ENCODE measurements at regions not wholly inside any gene's neighbourhood (a gene's known extent, or its start where the extent isn't known, plus 50 kb on each side); places are given as distances from the start of the nearest gene placed in this dataset.
A peak's percentile ranks its signal among the peaks of the same experiment; 100 is the strongest.

- DNase-seq (ENCODE audit: extremely low spot score), result peak; percentile 88
- peaks cover 0 to 60% (median 0%) of the 10 kb centered on the region in 4 donors for H3K27me3 ChIP-seq
- intact Hi-C loops (cut with DNase I), result no loop called here
- H3K9me3 ChIP-seq, result no peaks in the 10 kb centered on the region
- TF ChIP-seq, protein P1, sequence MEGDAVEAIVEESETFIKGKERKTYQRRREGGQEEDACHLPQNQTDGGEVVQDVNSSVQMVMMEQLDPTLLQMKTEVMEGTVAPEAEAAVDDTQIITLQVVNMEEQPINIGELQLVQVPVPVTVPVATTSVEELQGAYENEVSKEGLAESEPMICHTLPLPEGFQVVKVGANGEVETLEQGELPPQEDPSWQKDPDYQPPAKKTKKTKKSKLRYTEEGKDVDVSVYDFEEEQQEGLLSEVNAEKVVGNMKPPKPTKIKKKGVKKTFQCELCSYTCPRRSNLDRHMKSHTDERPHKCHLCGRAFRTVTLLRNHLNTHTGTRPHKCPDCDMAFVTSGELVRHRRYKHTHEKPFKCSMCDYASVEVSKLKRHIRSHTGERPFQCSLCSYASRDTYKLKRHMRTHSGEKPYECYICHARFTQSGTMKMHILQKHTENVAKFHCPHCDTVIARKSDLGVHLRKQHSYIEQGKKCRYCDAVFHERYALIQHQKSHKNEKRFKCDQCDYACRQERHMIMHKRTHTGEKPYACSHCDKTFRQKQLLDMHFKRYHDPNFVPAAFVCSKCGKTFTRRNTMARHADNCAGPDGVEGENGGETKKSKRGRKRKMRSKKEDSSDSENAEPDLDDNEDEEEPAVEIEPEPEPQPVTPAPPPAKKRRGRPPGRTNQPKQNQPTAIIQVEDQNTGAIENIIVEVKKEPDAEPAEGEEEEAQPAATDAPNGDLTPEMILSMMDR (IDR thresholded peaks at IDR 0.05), result no peak
- H3K4me1 ChIP-seq, result peaks cover 0 to 6% (median 5%) of the 10 kb centered on the region in 4 donors
- H3K4me3 ChIP-seq, result no peak overlapping the region
- no peak overlapping the region for H3K27ac ChIP-seq (replicated peaks in 1 of 4)
- H3K36me3 ChIP-seq, result no peaks in the 10 kb centered on the region
- WGBS, result 91% methylated on average over 7 of the region's 12 CpGs
Measured at GRCh38 chr11:120061036-120061760, 76.7 kb downstream of the TRIM29 start.

DNA sequence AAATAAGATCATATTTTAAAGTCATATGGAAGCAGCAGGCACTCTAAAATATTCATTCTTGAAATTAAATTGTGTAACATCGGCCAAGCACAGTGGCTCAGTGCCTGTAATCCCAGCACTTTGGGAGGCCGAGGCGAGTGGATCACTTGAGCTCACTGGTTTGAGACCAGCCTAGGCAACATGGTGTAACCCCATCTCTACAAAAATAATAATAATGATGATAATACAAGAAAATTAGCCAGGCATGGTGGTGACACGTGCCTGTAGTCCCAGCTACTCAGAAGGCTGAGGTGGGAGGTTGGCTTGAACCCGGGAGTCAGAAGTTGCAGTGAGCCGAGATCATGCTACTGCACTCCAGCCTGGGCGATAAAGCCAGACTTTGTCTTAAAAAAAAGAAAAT lies 77.4 kb downstream of the TRIM29 start:
- H3K36me3 ChIP-seq, result no peaks in the 10 kb centered on the region
- intact Hi-C loops (cut with DNase I), result no loop called here
- peaks cover 0 to 6% (median 5%) of the 10 kb centered on the region in 4 donors for H3K4me1 ChIP-seq
- TF ChIP-seq, protein P1 (IDR thresholded peaks at IDR 0.05), result no peak
- TF ChIP-seq POLR2AphosphoS5 (IDR thresholded peaks at IDR 0.05), result no peak
- TF ChIP-seq EP300 (IDR thresholded peaks at IDR 0.05), result no peak
- TF ChIP-seq POLR2A (IDR thresholded peaks at IDR 0.05; ENCODE audit: low read depth), result no peak
- no peak overlapping the region for H3K27ac ChIP-seq (replicated peaks in 1 of 4)
- H3K4me3 ChIP-seq, result no peak overlapping the region
- peak; percentile 57 for DNase-seq (ENCODE audit: extremely low spot score)
- H3K9me3 ChIP-seq, result no peaks in the 10 kb centered on the region
- WGBS, result 96% methylated on average over 7 of the region's 7 CpGs
- peaks cover 0 to 53% (median 0%) of the 10 kb centered on the region in 4 donors for H3K27me3 ChIP-seq

DNA sequence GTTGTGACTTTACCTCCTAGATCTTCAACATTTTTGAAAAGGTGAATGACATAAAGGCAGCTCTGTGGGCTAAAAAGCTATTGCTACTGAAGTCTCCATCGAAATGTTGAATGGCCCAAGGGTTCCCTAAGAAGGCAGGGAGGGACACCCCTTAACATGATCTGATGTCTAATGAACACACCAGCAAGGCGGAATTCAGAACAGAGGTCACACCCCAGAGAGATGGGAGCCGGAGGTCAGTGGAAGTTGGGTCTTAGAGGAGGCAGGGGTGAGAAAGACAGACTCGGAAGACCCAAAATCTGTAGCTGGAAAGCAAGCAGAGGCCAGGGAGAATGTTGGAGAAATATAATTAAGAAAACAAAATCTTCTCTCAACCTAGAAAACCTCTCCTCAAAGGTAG lies 79.0 kb downstream of the TRIM29 start:
- WGBS, result 87% methylated on average over 4 of the region's 4 CpGs
- Histone ChIP-seq H3K9me3 (no peaks in the 10 kb centered on the region), H3K4me3 (no peak overlapping the region), H3K36me3 (no peaks in the 10 kb centered on the region), H3K27me3 (peaks cover 0 to 46% (median 0%) of the 10 kb centered on the region in 4 donors), H3K4me1 (peaks cover 0 to 6% (median 5%) of the 10 kb centered on the region in 4 donors), H3K27ac (replicated peaks in 1 of 4) (no peak overlapping the region)
- TF ChIP-seq POLR2AphosphoS5 (IDR thresholded peaks at IDR 0.05), result no peak
- no peak for TF ChIP-seq EP300 (IDR thresholded peaks at IDR 0.05)
- TF ChIP-seq, protein P1 (IDR thresholded peaks at IDR 0.05), result no peak
- TF ChIP-seq POLR2A (IDR thresholded peaks at IDR 0.05; ENCODE audit: low read depth), result no peak
- DNase-seq (ENCODE audit: extremely low spot score), result peak; percentile 75
- intact Hi-C loops (cut with DNase I), result no loop called here

GRCh38 chr11:120057595-120058581 lies 80.0 kb downstream of the TRIM29 start:
- intact Hi-C loops (cut with DNase I), result no loop called here
- H3K4me3 ChIP-seq, result no peak overlapping the region
- peaks cover 0 to 37% (median 0%) of the 10 kb centered on the region in 4 donors for H3K27me3 ChIP-seq
- no peak overlapping the region for H3K27ac ChIP-seq (replicated peaks in 1 of 4)
- H3K4me1 ChIP-seq, result peaks cover 0 to 6% (median 5%) of the 10 kb centered on the region in 4 donors
- peak; percentile 68 for DNase-seq (ENCODE audit: extremely low spot score)
- 73% methylated on average over 17 of the region's 18 CpGs for WGBS
- no peaks in the 10 kb centered on the region for H3K36me3 ChIP-seq
- H3K9me3 ChIP-seq, result peaks cover 0 to 1% (median 0%) of the 10 kb centered on the region in 4 donors
- TF ChIP-seq POLR2AphosphoS5 (IDR thresholded peaks at IDR 0.05) (no peak), POLR2A (IDR thresholded peaks at IDR 0.05; ENCODE audit: low read depth) (no peak), EP300 (IDR thresholded peaks at IDR 0.05) (no peak)
- TF ChIP-seq, protein P1 (IDR thresholded peaks at IDR 0.05), result no peak
